AG04450 (cell line): ENCODE measurements at regions not wholly inside any gene's neighbourhood (a gene's known extent, or its start where the extent isn't known, plus 50 kb on each side); places are given as distances from the start of the nearest gene placed in this dataset.

Source experiments
- CTCF ChIA-PET: fragments of 300-600, 350-600 bp; formaldehyde crosslinking; extraction: SDS; loops from one replicate; lab custom pipeline; 2022; ENCODE audit warnings: antibody characterized with exemption, inconsistent platforms; lab: Charles Lee
- POLR2A ChIA-PET: fragments of 350-600 bp; formaldehyde crosslinking; extraction: SDS; loops from one replicate; lab custom pipeline; 2021; ENCODE audit warnings: antibody characterized with exemption, inconsistent platforms; lab: Yijun Ruan, JAX
- DNase-seq: peaks from one replicate; pipeline ENCODE4 v3.0.0-alpha.2; 2011; ENCODE audit warnings: low read depth, low spot score
- H3K27ac ChIP-seq: one replicate; pipeline ENCODE4 v1.5.1; 2012; ENCODE audit warnings: low read depth, low read length, control low read depth
- H3K27me3 ChIP-seq: one replicate; pipeline ENCODE4 v1.6.0; 2012; ENCODE audit warnings: low read length; ENCODE audit not compliant: control insufficient read depth, insufficient read depth
- H3K4me3 ChIP-seq: 2 replicates; pipeline ENCODE4 v1.5.1; 2011; ENCODE audit warnings: mild to moderate bottlenecking, low read depth, low read length, control low read depth
- H3K9me3 ChIP-seq: 2 replicates; pipeline ENCODE4 v1.5.1; 2012; ENCODE audit warnings: low read length; ENCODE audit not compliant: control insufficient read depth, insufficient read depth
- CTCF ChIP-seq: IDR thresholded peaks from 2 replicates; pipeline ENCODE4 v1.5.1; 2011; ENCODE audit warnings: low read depth, low read length, control low read depth, inconsistent platforms

- no peak for DNase-seq
- CTCF ChIA-PET: no interaction called here
Measured at GRCh38 chr7:145605963-145606362, 510.6 kb upstream of the CNTNAP2 start.

GRCh38 chr7:145599376-145599775 lies 517.2 kb upstream of the CNTNAP2 start:
- no peak for DNase-seq
- no peaks in the 10 kb centered on the region for H3K27me3 ChIP-seq
- H3K9me3 ChIP-seq: no peaks in the 10 kb centered on the region; the same call in 1 of the 2 replicates
- no peak for TF ChIP-seq CTCF
- ChIA-PET CTCF (no interaction called here), POLR2A (no interaction called here)
- H3K4me3 ChIP-seq: no peak overlapping the region
- no peak overlapping the region for H3K27ac ChIP-seq

More at GRCh38 chr7:145605963-145606362, 510.6 kb upstream of the CNTNAP2 start:
- Histone ChIP-seq H3K27ac (no peak overlapping the region), H3K4me3 (no peak overlapping the region), H3K9me3 (peaks cover 6% of the 10 kb centered on the region; the same call in 1 of the 2 replicates), H3K27me3 (no peaks in the 10 kb centered on the region)
- no peak for TF ChIP-seq CTCF
- POLR2A ChIA-PET: no interaction called here

DNA sequence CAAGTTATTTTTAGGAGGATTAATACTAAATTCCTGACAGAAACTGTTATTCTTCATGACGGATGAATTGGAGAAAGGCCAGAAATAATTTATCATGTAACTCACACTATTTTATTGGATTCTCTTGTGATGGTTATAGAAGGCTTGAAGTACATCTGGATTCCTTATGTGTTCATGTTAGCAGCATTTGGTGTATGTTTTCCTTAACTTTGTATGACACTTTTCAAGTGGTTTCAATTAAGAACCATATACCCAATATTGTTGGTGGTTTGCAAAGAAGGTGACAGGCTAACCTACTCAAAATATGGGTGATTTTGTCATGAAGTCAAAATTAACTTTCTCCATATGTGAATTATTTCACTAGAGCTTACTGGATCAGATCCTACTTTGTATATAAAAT lies 532.2 kb upstream of the CNTNAP2 start:
- H3K9me3 ChIP-seq: peaks cover 9% of the 10 kb centered on the region
- ChIA-PET CTCF (no interaction called here), POLR2A (no interaction called here)
- no peaks in the 10 kb centered on the region for H3K27me3 ChIP-seq
- TF ChIP-seq CTCF: no peak
- H3K4me3 ChIP-seq: no peak overlapping the region
- H3K27ac ChIP-seq: no peak overlapping the region
- no peak for DNase-seq

DNA sequence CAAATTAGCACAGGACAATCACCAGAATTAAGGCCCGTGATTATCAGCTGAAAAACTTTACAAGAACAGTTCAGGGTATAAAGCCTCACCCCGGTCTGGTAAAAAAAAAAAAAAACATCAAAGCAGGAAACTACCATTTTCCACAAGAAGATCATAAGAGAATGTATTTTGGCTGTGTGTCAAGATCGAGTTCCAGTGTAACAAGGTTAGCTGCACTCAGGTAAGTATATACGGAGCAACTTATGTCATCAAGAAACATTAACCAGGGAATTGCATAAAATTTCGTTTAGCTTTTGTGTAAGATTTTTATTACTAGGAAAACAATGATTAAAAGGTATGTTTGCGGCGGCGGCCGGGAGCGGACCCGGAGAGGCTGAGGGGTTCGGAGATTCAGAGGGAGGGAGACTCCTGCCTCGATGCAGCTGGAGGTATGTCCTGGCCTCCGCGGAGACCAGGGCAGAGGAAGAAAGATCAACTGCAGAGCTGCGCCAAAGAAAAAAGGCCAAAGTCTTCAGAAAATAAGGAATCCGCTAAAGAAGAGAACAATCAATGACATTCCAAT lies 533.8 kb upstream of the CNTNAP2 start:
- DNase-seq: no peak
- TF ChIP-seq CTCF: no peak
- POLR2A ChIA-PET: no interaction called here
- peaks cover 8% of the 10 kb centered on the region for H3K9me3 ChIP-seq
- H3K27ac ChIP-seq: no peak overlapping the region
- CTCF ChIA-PET: no interaction called here
- H3K27me3 ChIP-seq: no peaks in the 10 kb centered on the region
- H3K4me3 ChIP-seq: no peak overlapping the region

GRCh38 chr7:145557805-145558204 lies 558.8 kb upstream of the CNTNAP2 start:
- no peak for TF ChIP-seq CTCF
- no peak for DNase-seq
- H3K27ac ChIP-seq: no peak overlapping the region
- H3K9me3 ChIP-seq: peaks cover 6% of the 10 kb centered on the region
- no peaks in the 10 kb centered on the region for H3K27me3 ChIP-seq
- no peak overlapping the region for H3K4me3 ChIP-seq
- POLR2A ChIA-PET: no interaction called here
- CTCF ChIA-PET: no interaction called here
